ENCODE measurements at regions not wholly inside any gene's neighbourhood (a gene's known extent, or its start where the extent isn't known, plus 50 kb on each side); places are given as distances from the start of the nearest gene placed in this dataset.

GRCh38 chr11:45036733-45037132 lies 86.0 kb upstream of the TP53I11 start:
- no peak for DNase-seq (ENCODE audit: low read depth, low spot score)

GRCh38 chr11:45037434-45038005 lies 86.8 kb upstream of the TP53I11 start:
- no peak for DNase-seq (ENCODE audit: low read depth, low spot score)

GRCh38 chr11:45038923-45039322 lies 88.2 kb upstream of the TP53I11 start:
- DNase-seq (ENCODE audit: low read depth, low spot score), result no peak

GRCh38 chr11:45041596-45041995 lies 90.9 kb upstream of the TP53I11 start:
- DNase-seq (ENCODE audit: low read depth, low spot score), result no peak

GRCh38 chr11:45042560-45042959 lies 91.9 kb upstream of the TP53I11 start:
- no peak for DNase-seq (ENCODE audit: low read depth, low spot score)

- DNase-seq (ENCODE audit: low read depth, low spot score), result no peak
These were observed 93.2 kb upstream of the TP53I11 start for GRCh38 chr11:45043755-45044475.

- no peak for DNase-seq (ENCODE audit: low read depth, low spot score)
These were observed 95.2 kb upstream of the TP53I11 start for GRCh38 chr11:45045683-45046471.

GRCh38 chr11:45048313-45048841 lies 97.7 kb upstream of the TP53I11 start:
- DNase-seq (ENCODE audit: low read depth, low spot score), result no peak

- no peak for DNase-seq (ENCODE audit: low read depth, low spot score)
These were observed 97.4 kb upstream of the PRDM11 start for GRCh38 chr11:45048870-45049691.

- DNase-seq (ENCODE audit: low read depth, low spot score), result no peak
These were observed 96.3 kb upstream of the PRDM11 start for GRCh38 chr11:45050111-45050510.

GRCh38 chr11:45051621-45052020 lies 94.8 kb upstream of the PRDM11 start:
- no peak for DNase-seq (ENCODE audit: low read depth, low spot score)

- no peak for DNase-seq (ENCODE audit: low read depth, low spot score)
These were observed 94.1 kb upstream of the PRDM11 start for GRCh38 chr11:45052361-45052760.

- DNase-seq (ENCODE audit: low read depth, low spot score), result no peak
These were observed 92.5 kb upstream of the PRDM11 start for GRCh38 chr11:45053736-45054446.

GRCh38 chr11:45054956-45055355 lies 91.5 kb upstream of the PRDM11 start:
- DNase-seq (ENCODE audit: low read depth, low spot score), result no peak

- no peak for DNase-seq (ENCODE audit: low read depth, low spot score)
These were observed 89.9 kb upstream of the PRDM11 start for GRCh38 chr11:45056529-45056928.

GRCh38 chr11:45057938-45058646 lies 88.3 kb upstream of the PRDM11 start:
- DNase-seq (ENCODE audit: low read depth, low spot score), result no peak

- no peak for DNase-seq (ENCODE audit: low read depth, low spot score)
These were observed 87.8 kb upstream of the PRDM11 start for GRCh38 chr11:45058647-45058950.

GRCh38 chr11:45060707-45061106 lies 85.7 kb upstream of the PRDM11 start:
- DNase-seq (ENCODE audit: low read depth, low spot score), result no peak

GRCh38 chr11:45061641-45062040 lies 84.8 kb upstream of the PRDM11 start:
- DNase-seq (ENCODE audit: low read depth, low spot score), result no peak

GRCh38 chr11:45062115-45062514 lies 84.3 kb upstream of the PRDM11 start:
- DNase-seq (ENCODE audit: low read depth, low spot score), result no peak
